ENCODE measurements at regions not wholly inside any gene's neighbourhood (a gene's known extent, or its start where the extent isn't known, plus 50 kb on each side); places are given as distances from the start of the nearest gene placed in this dataset.

DNA sequence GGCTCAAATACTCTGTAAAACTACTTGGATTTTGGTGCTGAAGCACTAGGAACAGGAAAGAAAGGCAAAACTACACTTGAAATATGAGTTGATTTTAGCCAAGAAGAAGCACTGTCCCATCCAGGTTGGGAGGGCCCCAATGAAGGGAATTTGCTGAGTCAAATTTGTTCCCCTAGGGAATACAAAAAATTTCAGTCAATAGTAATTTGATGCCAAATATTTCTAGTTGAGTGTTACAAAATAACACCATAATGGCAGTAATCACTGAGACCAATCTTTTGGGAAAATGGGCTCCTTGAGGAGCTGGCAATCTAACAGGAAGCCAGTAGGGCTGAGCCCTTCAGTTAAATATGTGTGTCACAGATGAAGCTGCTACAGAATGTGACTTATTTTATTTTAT lies 896.9 kb downstream of the DIPK2A start:
- TF ChIP-seq EZH2 (IDR thresholded peaks at IDR 0.05; ENCODE audit: borderline replicate concordance, low read length) = no peak
- no peak for TF ChIP-seq CTCF (conservative IDR thresholded peaks at IDR 0.05 in 1 of 2, IDR thresholded peaks at IDR 0.05 in 1 of 2; ENCODE audit: extremely low read depth in 1 of 2, insufficient read depth in 1 of 2, low read depth in 1 of 2, low read length in 2 of 2)
